ENCODE measurements at regions not wholly inside any gene's neighbourhood (a gene's known extent, or its start where the extent isn't known, plus 50 kb on each side); places are given as distances from the start of the nearest gene placed in this dataset.
A peak's percentile ranks its signal among the peaks of the same experiment; 100 is the strongest.

GRCh38 chr5:19169426-19169825, 818.6 kb downstream of the CDH18 start:
- intact Hi-C loops (cut with DNase I; ENCODE audit: low total_unique reads), result no loop called here
- TF ChIP-seq POLR2A (IDR thresholded peaks at IDR 0.05), result no peak
- TF ChIP-seq CTCF (IDR thresholded peaks at IDR 0.05), result no peak
- DNase-seq, result no peak
- H3K36me3 ChIP-seq (ENCODE audit: low read depth, missing control alignments), result no peaks in the 10 kb centered on the region
- H3K9me3 ChIP-seq, result no peaks in the 10 kb centered on the region
- no peaks in the 10 kb centered on the region for H3K27me3 ChIP-seq
- H3K4me1 ChIP-seq, result no peaks in the 10 kb centered on the region
- H3K27ac ChIP-seq, result no peak overlapping the region
- no peak overlapping the region for H3K4me3 ChIP-seq

GRCh38 chr5:19172926-19173470, 815.0 kb downstream of the CDH18 start:
- no peaks in the 10 kb centered on the region for H3K36me3 ChIP-seq (ENCODE audit: low read depth, missing control alignments)
- H3K9me3 ChIP-seq, result no peaks in the 10 kb centered on the region
- no peaks in the 10 kb centered on the region for H3K27me3 ChIP-seq
- intact Hi-C loops (cut with DNase I; ENCODE audit: low total_unique reads), result no loop called here
- no peak overlapping the region for H3K27ac ChIP-seq
- WGBS, 2 donors, result 69 to 79% methylated on average over 6 of the region's 6 CpGs
- no peak overlapping the region for H3K4me3 ChIP-seq
- peak; percentile 41 for DNase-seq
- H3K4me1 ChIP-seq, result no peaks in the 10 kb centered on the region
- TF ChIP-seq POLR2A (IDR thresholded peaks at IDR 0.05), result no peak

GRCh38 chr5:19175776-19176570, 812.0 kb downstream of the CDH18 start:
- no peaks in the 10 kb centered on the region for H3K4me1 ChIP-seq
- WGBS, 2 donors, result 31 to 44% methylated on average over 3 of the region's 3 CpGs
- no peak for TF ChIP-seq POLR2A (IDR thresholded peaks at IDR 0.05)
- no peak for TF ChIP-seq CTCF (IDR thresholded peaks at IDR 0.05)
- H3K4me3 ChIP-seq, result no peak overlapping the region
- H3K27ac ChIP-seq, result no peak overlapping the region
- H3K9me3 ChIP-seq, result no peaks in the 10 kb centered on the region
- DNase-seq, result no peak
- no peaks in the 10 kb centered on the region for H3K27me3 ChIP-seq
- intact Hi-C loops (cut with DNase I; ENCODE audit: low total_unique reads), result no loop called here
- no peaks in the 10 kb centered on the region for H3K36me3 ChIP-seq (ENCODE audit: low read depth, missing control alignments)

GRCh38 chr5:19179571-19179970, 808.4 kb downstream of the CDH18 start:
- no peak for TF ChIP-seq CTCF (IDR thresholded peaks at IDR 0.05)
- no peak for TF ChIP-seq POLR2A (IDR thresholded peaks at IDR 0.05)
- Histone ChIP-seq H3K36me3 (ENCODE audit: low read depth, missing control alignments) (no peaks in the 10 kb centered on the region), H3K9me3 (no peaks in the 10 kb centered on the region), H3K27me3 (no peaks in the 10 kb centered on the region), H3K4me3 (no peak overlapping the region), H3K27ac (no peak overlapping the region), H3K4me1 (no peaks in the 10 kb centered on the region)
- no peak for DNase-seq
- WGBS, 2 donors, result 40 to 51% methylated on average over 1 of the region's 1 CpG
- intact Hi-C loops (cut with DNase I; ENCODE audit: low total_unique reads), result no loop called here

- Histone ChIP-seq H3K36me3 (ENCODE audit: low read depth, missing control alignments) (no peaks in the 10 kb centered on the region), H3K27me3 (no peaks in the 10 kb centered on the region), H3K9me3 (no peaks in the 10 kb centered on the region), H3K27ac (no peak overlapping the region), H3K4me3 (no peak overlapping the region), H3K4me1 (no peaks in the 10 kb centered on the region)
- 43 to 50% methylated on average over 2 of the region's 2 CpGs for WGBS, 2 donors
- TF ChIP-seq POLR2A (IDR thresholded peaks at IDR 0.05) (no peak), CTCF (IDR thresholded peaks at IDR 0.05) (no peak)
- no peak for DNase-seq
- intact Hi-C loops (cut with DNase I; ENCODE audit: low total_unique reads), result no loop called here
These were observed 798.8 kb downstream of the CDH18 start for GRCh38 chr5:19189176-19189575.
